AG10803 (cell line): ENCODE measurements at regions not wholly inside any gene's neighbourhood (a gene's known extent, or its start where the extent isn't known, plus 50 kb on each side); places are given as distances from the start of the nearest gene placed in this dataset.
A peak's percentile ranks its signal among the peaks of the same experiment; 100 is the strongest.

Experiments
- DNase-seq: peaks from one replicate; pipeline ENCODE4 v3.0.0; 2010; ENCODE audit warnings: low read depth
- H3K4me3 ChIP-seq: 2 replicates; pipeline ENCODE4 v1.5.1; 2011; ENCODE audit warnings: mild to moderate bottlenecking, low read length, control low read depth
- TF ChIP-seq, protein P1 (sequence below): conservative IDR thresholded peaks from 2 replicates; pipeline ENCODE4 v1.5.1; 2011; ENCODE audit warnings: mild to moderate bottlenecking, low read length, control low read depth, inconsistent platforms

DNA sequence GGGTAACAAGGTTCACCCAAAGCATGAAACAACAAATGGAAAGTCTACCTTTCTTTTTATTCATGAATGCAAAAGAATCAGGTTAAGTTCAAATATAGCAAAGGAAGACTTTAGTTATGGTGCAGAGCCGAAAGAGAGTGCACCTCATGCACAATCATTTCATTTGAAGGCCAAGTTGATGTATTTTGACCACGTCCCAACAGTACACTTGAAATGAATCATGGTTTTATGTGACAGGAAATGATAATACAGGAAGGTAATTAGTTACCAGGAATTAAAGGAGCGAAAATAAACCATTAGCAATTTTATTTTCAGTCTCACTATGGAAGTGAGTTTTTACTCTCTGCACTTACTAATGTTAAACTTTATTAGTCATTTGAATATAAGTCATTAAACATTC lies 281.2 kb upstream of the DIAPH2 start:
- TF ChIP-seq, protein P1, sequence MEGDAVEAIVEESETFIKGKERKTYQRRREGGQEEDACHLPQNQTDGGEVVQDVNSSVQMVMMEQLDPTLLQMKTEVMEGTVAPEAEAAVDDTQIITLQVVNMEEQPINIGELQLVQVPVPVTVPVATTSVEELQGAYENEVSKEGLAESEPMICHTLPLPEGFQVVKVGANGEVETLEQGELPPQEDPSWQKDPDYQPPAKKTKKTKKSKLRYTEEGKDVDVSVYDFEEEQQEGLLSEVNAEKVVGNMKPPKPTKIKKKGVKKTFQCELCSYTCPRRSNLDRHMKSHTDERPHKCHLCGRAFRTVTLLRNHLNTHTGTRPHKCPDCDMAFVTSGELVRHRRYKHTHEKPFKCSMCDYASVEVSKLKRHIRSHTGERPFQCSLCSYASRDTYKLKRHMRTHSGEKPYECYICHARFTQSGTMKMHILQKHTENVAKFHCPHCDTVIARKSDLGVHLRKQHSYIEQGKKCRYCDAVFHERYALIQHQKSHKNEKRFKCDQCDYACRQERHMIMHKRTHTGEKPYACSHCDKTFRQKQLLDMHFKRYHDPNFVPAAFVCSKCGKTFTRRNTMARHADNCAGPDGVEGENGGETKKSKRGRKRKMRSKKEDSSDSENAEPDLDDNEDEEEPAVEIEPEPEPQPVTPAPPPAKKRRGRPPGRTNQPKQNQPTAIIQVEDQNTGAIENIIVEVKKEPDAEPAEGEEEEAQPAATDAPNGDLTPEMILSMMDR = no peak
- no peak for DNase-seq

GRCh38 chrX:96405842-96406241 lies 278.8 kb upstream of the DIAPH2 start:
- TF ChIP-seq, protein P1 = no peak
- no peak for DNase-seq
- H3K4me3 ChIP-seq = no peak overlapping the region

More for the DNA sequence above, 281.2 kb upstream of the DIAPH2 start:
- no peak overlapping the region for H3K4me3 ChIP-seq

GRCh38 chrX:96407072-96407471 lies 277.6 kb upstream of the DIAPH2 start:
- no peak overlapping the region for H3K4me3 ChIP-seq
- TF ChIP-seq, protein P1 = no peak
- peak; percentile 17 for DNase-seq

DNA sequence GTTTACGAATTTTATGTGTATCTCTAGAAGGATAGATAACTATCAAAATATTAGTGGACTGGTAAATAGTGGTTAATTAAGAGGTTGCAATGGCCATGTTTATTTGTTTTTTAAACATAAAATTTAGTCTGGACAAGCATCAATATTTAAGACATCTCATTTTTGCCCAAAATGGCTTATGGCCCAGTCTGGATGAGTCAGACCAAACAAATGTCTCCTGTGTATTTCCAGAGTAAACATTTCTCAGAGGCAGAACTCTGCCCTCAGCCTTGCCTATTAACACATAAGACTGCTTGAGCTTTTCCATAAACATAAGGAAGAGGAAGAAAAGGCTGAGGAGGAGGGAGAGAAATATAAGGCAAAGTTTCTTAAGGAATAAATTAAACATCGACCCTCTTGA lies 277.1 kb upstream of the DIAPH2 start:
- TF ChIP-seq, protein P1 = no peak
- DNase-seq = peak; percentile 69
- H3K4me3 ChIP-seq = no peak overlapping the region

GRCh38 chrX:96407981-96408380 lies 276.7 kb upstream of the DIAPH2 start:
- TF ChIP-seq, protein P1 = no peak
- no peak for DNase-seq
- H3K4me3 ChIP-seq = no peak overlapping the region

DNA sequence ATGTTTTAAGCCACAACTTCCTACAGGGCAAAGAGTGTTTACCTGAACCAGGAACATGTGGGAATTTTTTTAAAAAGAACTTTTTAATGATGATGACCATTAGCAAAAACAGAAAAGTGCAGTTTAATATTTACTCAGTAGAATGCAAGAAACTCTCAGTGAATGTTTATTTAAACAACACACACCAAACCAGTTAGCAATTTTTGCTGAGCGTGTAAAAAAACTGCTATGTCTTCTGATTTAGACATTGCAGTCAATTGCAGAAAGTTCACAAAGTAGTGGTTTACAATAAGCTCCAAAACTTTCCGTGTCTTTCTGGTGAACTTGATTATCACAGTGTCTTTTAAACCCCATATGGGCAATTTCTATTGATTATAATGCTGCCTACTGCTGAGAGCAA lies 273.7 kb upstream of the DIAPH2 start:
- no peak overlapping the region for H3K4me3 ChIP-seq
- no peak for DNase-seq
- TF ChIP-seq, protein P1 = no peak

GRCh38 chrX:96417695-96418094 lies 266.9 kb upstream of the DIAPH2 start:
- no peak overlapping the region for H3K4me3 ChIP-seq
- TF ChIP-seq, protein P1 = no peak
- no peak for DNase-seq
